HEK293 (cell line): ENCODE measurements at regions not wholly inside any gene's neighbourhood (a gene's known extent, or its start where the extent isn't known, plus 50 kb on each side); places are given as distances from the start of the nearest gene placed in this dataset.
A peak's percentile ranks its signal among the peaks of the same experiment; 100 is the strongest.

Source experiments
- CTCF ChIA-PET: fragments of 350-600 bp; formaldehyde crosslinking; extraction: SDS; loops from one replicate; lab custom pipeline; 2021; ENCODE audit warnings: antibody characterized with exemption; lab: Yijun Ruan, JAX
- POLR2A ChIA-PET: fragments of 300-600 bp; formaldehyde crosslinking; extraction: SDS; loops from one replicate; lab custom pipeline; 2020; ENCODE audit warnings: antibody characterized with exemption, inconsistent platforms; lab: Yijun Ruan, JAX
- H3K27ac ChIP-seq: fragments of 200-500 bp; sonication (Bioruptor generic); 2 replicates; pipeline ENCODE4 v1.5.1; 2014; ENCODE audit warnings: low read depth, low read length, control low read depth, inconsistent platforms; ENCODE audit errors: extremely low read depth
- H3K36me3 ChIP-seq, 2 experiments: fragments of 200-500 bp in 1 of 2; sonication (Bioruptor generic) in 1 of 2; 1 replicate in 1 of 2; 2 replicates in 1 of 2; pipeline ENCODE4 v1.5.1; 2014 to 2017; ENCODE audit warnings: inconsistent platforms in 2 of 2, low read length in 2 of 2; ENCODE audit not compliant: control insufficient read depth in 2 of 2, insufficient read depth in 1 of 2
- H3K4me1 ChIP-seq: fragments of 200-500 bp; sonication (Bioruptor generic); 2 replicates; pipeline ENCODE4 v1.5.1; 2014; ENCODE audit warnings: mild to moderate bottlenecking, low read length, inconsistent platforms; ENCODE audit not compliant: control insufficient read depth, insufficient read depth
- H3K4me3 ChIP-seq: 2 replicates; pipeline ENCODE4 v1.5.1; 2011; ENCODE audit warnings: low read depth, mild to moderate bottlenecking, control low read depth, low read length, moderate library complexity
- H3K9me3 ChIP-seq: fragments of 200-500 bp; sonication (Bioruptor generic); 2 replicates; pipeline ENCODE4 v1.5.1; 2014; ENCODE audit warnings: low read depth, low read length, inconsistent platforms; ENCODE audit not compliant: control insufficient read depth, insufficient read depth
- HOXC10 ChIP-seq: sonication (generic); formaldehyde crosslinking; IDR thresholded peaks from 2 replicates; pipeline ENCODE4 v1.8.1; 2023; ENCODE audit warnings: mild to moderate bottlenecking, missing genetic modification reagents
- HOXD13 ChIP-seq: sonication (generic); formaldehyde crosslinking; IDR thresholded peaks from 2 replicates; pipeline ENCODE4 v1.8.0; 2022; ENCODE audit warnings: missing genetic modification reagents, borderline replicate concordance
- KLF1 ChIP-seq: fragments of 450-650 bp; formaldehyde crosslinking; IDR thresholded peaks from 2 replicates; pipeline ENCODE4 v1.5.1; 2016; ENCODE audit warnings: missing biosample characterization, missing genetic modification characterization
- KLF10 ChIP-seq: fragments of 450-650 bp; IDR thresholded peaks from 2 replicates; pipeline ENCODE4 v1.5.1; 2018; ENCODE audit warnings: missing biosample characterization, mild to moderate bottlenecking, missing genetic modification characterization
- KLF16 ChIP-seq: fragments of 450-650 bp; formaldehyde crosslinking; IDR thresholded peaks from 2 replicates; pipeline ENCODE4 v1.5.1; 2017; ENCODE audit warnings: missing biosample characterization, missing genetic modification characterization
- OSR2 ChIP-seq: fragments of 450-650 bp; formaldehyde crosslinking; IDR thresholded peaks from 2 replicates; pipeline ENCODE4 v1.5.1; 2016; ENCODE audit warnings: missing biosample characterization, missing genetic modification characterization
- PATZ1 ChIP-seq: fragments of 450-650 bp; formaldehyde crosslinking; IDR thresholded peaks from 2 replicates; pipeline ENCODE4 v1.5.1; 2016; ENCODE audit warnings: missing biosample characterization, missing genetic modification characterization
- SETDB1 ChIP-seq: IDR thresholded peaks from one replicate; pipeline ENCODE4 v1.6.1; 2017; ENCODE audit warnings: mild to moderate bottlenecking, low read length, moderate library complexity, mixed read lengths; ENCODE audit not compliant: insufficient read length
- SP2 ChIP-seq: fragments of 450-650 bp; formaldehyde crosslinking; IDR thresholded peaks from 2 replicates; pipeline ENCODE4 v1.5.1; 2016; ENCODE audit warnings: missing biosample characterization, missing genetic modification characterization
- TRIM28 ChIP-seq: IDR thresholded peaks from 2 replicates; pipeline ENCODE4 v1.6.1; 2011; ENCODE audit warnings: low read length, control low read depth, borderline replicate concordance
- YY1 ChIP-seq: fragments of 450-650 bp; formaldehyde crosslinking; IDR thresholded peaks from 2 replicates; pipeline ENCODE4 v1.5.1; 2018; ENCODE audit warnings: missing biosample characterization, missing genetic modification characterization
- ZBTB1 ChIP-seq: fragments of 450-650 bp; formaldehyde crosslinking; IDR thresholded peaks from 2 replicates; pipeline ENCODE4 v1.5.1; 2016; ENCODE audit warnings: missing biosample characterization, missing genetic modification characterization
- ZBTB48 ChIP-seq: fragments of 450-650 bp; formaldehyde crosslinking; IDR thresholded peaks from 2 replicates; pipeline ENCODE4 v1.5.1; 2016; ENCODE audit warnings: missing biosample characterization, missing genetic modification characterization
- ZBTB8A ChIP-seq: fragments of 450-650 bp; formaldehyde crosslinking; IDR thresholded peaks from 2 replicates; pipeline ENCODE4 v1.5.1; 2016; ENCODE audit warnings: missing biosample characterization, missing genetic modification characterization
- ZNF133 ChIP-seq: fragments of 450-650 bp; formaldehyde crosslinking; IDR thresholded peaks from 2 replicates; pipeline ENCODE4 v1.5.1; 2016; ENCODE audit warnings: missing biosample characterization, missing genetic modification characterization
- ZNF138 ChIP-seq: fragments of 450-650 bp; formaldehyde crosslinking; IDR thresholded peaks from 2 replicates; pipeline ENCODE4 v1.5.1; 2016; ENCODE audit warnings: missing biosample characterization, missing genetic modification characterization, borderline replicate concordance
- ZNF18 ChIP-seq: fragments of 450-650 bp; formaldehyde crosslinking; IDR thresholded peaks from 2 replicates; pipeline ENCODE4 v1.5.1; 2016; ENCODE audit warnings: missing biosample characterization, missing genetic modification characterization
- ZNF221 ChIP-seq: fragments of 450-650 bp; formaldehyde crosslinking; IDR thresholded peaks from 2 replicates; pipeline ENCODE4 v1.5.1; 2017; ENCODE audit warnings: missing biosample characterization, missing genetic modification characterization, borderline replicate concordance
- ZNF37A ChIP-seq: fragments of 450-650 bp; IDR thresholded peaks from 2 replicates; pipeline ENCODE4 v1.5.1; 2018; ENCODE audit warnings: missing biosample characterization, missing genetic modification characterization
- ZNF398 ChIP-seq: fragments of 450-650 bp; formaldehyde crosslinking; IDR thresholded peaks from 2 replicates; pipeline ENCODE4 v1.5.1; 2017; ENCODE audit warnings: missing biosample characterization, missing genetic modification characterization
- ZNF423 ChIP-seq: fragments of 450-650 bp; formaldehyde crosslinking; IDR thresholded peaks from 2 replicates; pipeline ENCODE4 v1.5.1; 2016; ENCODE audit warnings: missing biosample characterization, missing genetic modification characterization
- ZNF473 ChIP-seq: fragments of 450-650 bp; formaldehyde crosslinking; IDR thresholded peaks from 2 replicates; pipeline ENCODE4 v1.5.1; 2017; ENCODE audit warnings: missing biosample characterization, missing genetic modification characterization
- ZNF513 ChIP-seq: fragments of 450-650 bp; IDR thresholded peaks from 2 replicates; pipeline ENCODE4 v1.5.1; 2018; ENCODE audit warnings: missing biosample characterization, missing genetic modification characterization
- ZNF518A ChIP-seq: fragments of 450-650 bp; formaldehyde crosslinking; conservative IDR thresholded peaks from 2 replicates; pipeline ENCODE4 v1.5.1; 2016; ENCODE audit warnings: low read depth, missing biosample characterization, missing genetic modification characterization
- ZNF624 ChIP-seq: fragments of 450-650 bp; formaldehyde crosslinking; IDR thresholded peaks from 2 replicates; pipeline ENCODE4 v1.5.1; 2017; ENCODE audit warnings: missing biosample characterization, missing genetic modification characterization
- ZNF629 ChIP-seq: fragments of 450-650 bp; formaldehyde crosslinking; IDR thresholded peaks from 2 replicates; pipeline ENCODE4 v1.5.1; 2017; ENCODE audit warnings: missing biosample characterization, missing genetic modification characterization
- ZNF843 ChIP-seq: fragments of 450-650 bp; formaldehyde crosslinking; IDR thresholded peaks from 2 replicates; pipeline ENCODE4 v1.5.1; 2016; ENCODE audit warnings: missing biosample characterization, missing genetic modification characterization
- ZXDB ChIP-seq: fragments of 450-650 bp; formaldehyde crosslinking; IDR thresholded peaks from 2 replicates; pipeline ENCODE4 v1.5.1; 2016; ENCODE audit warnings: missing biosample characterization, missing genetic modification characterization

- H3K9me3 ChIP-seq, result no peaks in the 10 kb centered on the region
- ChIA-PET CTCF (no interaction called here), POLR2A (no interaction called here)
- TF ChIP-seq PATZ1, result no peak
- no peak for TF ChIP-seq SETDB1
- TF ChIP-seq ZNF843 (tag by site-specific recombination), result no peak
- no peak for TF ChIP-seq ZNF513
- no peak for TF ChIP-seq ZNF37A (tag by site-specific recombination)
- no peak for TF ChIP-seq ZNF398 (tag by site-specific recombination)
- TF ChIP-seq ZBTB48 (tag by site-specific recombination), result no peak
- peak; percentile 30; the same call in 1 of the 2 replicates for TF ChIP-seq KLF10 (tag by site-specific recombination)
- no peak for TF ChIP-seq ZBTB1 (tag by site-specific recombination)
- TF ChIP-seq HOXC10 (CRISPR knock-in tag), result no peak
- TF ChIP-seq ZBTB8A (tag by site-specific recombination), result no peak
- no peak for TF ChIP-seq ZNF423 (tag by site-specific recombination)
- TF ChIP-seq ZNF138 (tag by site-specific recombination), result no peak
- TF ChIP-seq SP2 (tag by site-specific recombination), result no peak
- TF ChIP-seq ZNF629 (tag by site-specific recombination), result peak; percentile 61; the same call in 1 of the 2 replicates
- TF ChIP-seq TRIM28, result 0 out of 2 replicates have a peak, but pooled peaks have one; percentile 54
- TF ChIP-seq ZNF221 (tag by site-specific recombination), result no peak
- no peak for TF ChIP-seq KLF16
- no peak for TF ChIP-seq HOXD13 (CRISPR knock-in tag)
- no peak for TF ChIP-seq ZNF624
- no peak for TF ChIP-seq ZNF133 (tag by site-specific recombination)
- no peak for TF ChIP-seq KLF1 (tag by site-specific recombination)
- TF ChIP-seq ZNF18 (tag by site-specific recombination), result no peak
- no peak for TF ChIP-seq ZXDB (tag by site-specific recombination)
- no peak for TF ChIP-seq ZNF473
- no peak for TF ChIP-seq YY1 (tag by site-specific recombination)
- TF ChIP-seq OSR2 (tag by site-specific recombination), result peak; percentile 96
- TF ChIP-seq ZNF518A (tag by site-specific recombination), result no peak
These were observed 72.2 kb downstream of the CRLF2 start for GRCh38 chrX:1140236-1140681.

More at GRCh38 chrX:1140236-1140681, 72.2 kb downstream of the CRLF2 start:
- Histone ChIP-seq H3K36me3 (no peaks in the 10 kb centered on the region), H3K27ac (no peak overlapping the region), H3K4me1 (no peaks in the 10 kb centered on the region), H3K4me3 (no peak overlapping the region)
